Activated CD8-positive, alpha-beta memory T cell treated with anti-CD3 and anti-CD28 coated beads for 36 hours (primary cell): ENCODE measurements at regions not wholly inside any gene's neighbourhood (a gene's known extent, or its start where the extent isn't known, plus 50 kb on each side); places are given as distances from the start of the nearest gene placed in this dataset.

Source experiments
- CTCF ChIA-PET: fragments of 350-600 bp; sonication (Branson Sonifier 250); formaldehyde crosslinking; loops from one replicate; lab custom pipeline; 2021; ENCODE audit warnings: antibody characterized with exemption; lab: Charles Lee
- POLR2A ChIA-PET: fragments of 350-600 bp; sonication (Branson Sonifier 250); formaldehyde crosslinking; loops from one replicate; lab custom pipeline; 2021; ENCODE audit warnings: antibody characterized with exemption; lab: Charles Lee

DNA sequence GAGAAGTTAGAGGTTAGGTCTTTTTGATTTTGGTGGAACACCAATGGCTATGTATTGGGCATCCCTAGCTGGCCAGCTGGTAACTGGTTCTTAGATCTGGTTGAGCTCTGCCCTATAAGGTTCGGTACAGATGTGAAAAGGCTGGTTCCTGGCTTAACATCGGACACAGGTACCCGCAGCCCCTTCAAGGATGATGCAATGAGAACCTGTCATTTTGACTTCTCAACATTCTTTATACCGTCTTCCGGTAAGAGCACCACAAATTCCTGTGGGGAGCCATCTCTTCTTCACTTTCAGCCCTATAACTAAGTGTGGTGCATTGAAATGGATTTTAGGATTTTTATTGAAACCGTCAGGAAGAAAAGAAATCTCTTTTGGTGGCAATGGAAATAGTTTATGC, 222.8 kb downstream of the ADAMTS9 start:
- CTCF ChIA-PET: no interaction called here
- POLR2A ChIA-PET: interaction anchor here (0.6 kb wide), 1 partner anchor 1860 kb away, joined by 3 read pairs; no protein-coding TSS in a partner anchor

DNA sequence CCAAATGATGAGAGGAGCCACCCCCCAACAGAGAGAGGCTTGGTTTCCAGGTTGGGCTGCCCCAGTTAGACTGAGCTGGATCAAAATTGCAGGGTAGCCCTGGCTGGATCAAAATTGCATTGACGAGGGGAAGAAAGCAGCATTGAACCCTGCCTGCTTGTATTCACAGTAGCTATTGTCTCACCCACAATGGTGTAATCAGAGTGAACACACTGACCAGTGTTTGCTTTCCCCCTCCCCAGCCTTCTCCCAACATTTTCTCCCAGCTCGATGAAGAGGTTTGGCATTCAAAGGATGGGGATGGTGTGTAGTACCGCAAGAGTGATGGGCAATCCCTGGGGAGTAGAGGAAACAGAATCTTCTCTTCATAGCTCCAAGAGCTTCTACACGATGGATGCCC, 223.8 kb downstream of the ADAMTS9 start:
- CTCF ChIA-PET: interaction anchor here (0.6 to 0.9 kb wide), 2 partner anchors 20 to 434 kb away, joined by 4 to 5 read pairs; no protein-coding TSS in a partner anchor
- POLR2A ChIA-PET: no interaction called here

DNA sequence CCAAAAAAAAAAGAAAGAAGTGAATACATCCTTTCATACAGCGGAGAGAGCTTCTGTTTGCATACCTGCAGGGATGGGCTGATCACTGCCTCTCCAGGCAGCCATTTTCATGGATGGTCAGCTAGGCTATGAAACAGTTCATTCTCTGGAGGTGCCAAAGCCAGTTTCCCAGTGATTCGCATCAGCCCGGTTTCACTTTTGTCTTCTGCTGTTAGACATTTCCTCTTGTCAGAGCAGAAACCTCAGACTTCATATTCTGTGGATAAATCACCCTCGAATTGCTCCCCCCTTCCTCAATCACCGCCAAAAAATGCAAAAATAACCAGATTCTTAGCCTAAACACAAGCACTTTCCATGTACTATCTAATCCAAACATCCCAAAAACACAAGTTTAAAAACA, 225.6 kb downstream of the ADAMTS9 start:
- POLR2A ChIA-PET: no interaction called here
- CTCF ChIA-PET: no interaction called here

GRCh38 chr3:64460877-64461276, 226.9 kb downstream of the ADAMTS9 start:
- CTCF ChIA-PET: no interaction called here
- POLR2A ChIA-PET: no interaction called here

DNA sequence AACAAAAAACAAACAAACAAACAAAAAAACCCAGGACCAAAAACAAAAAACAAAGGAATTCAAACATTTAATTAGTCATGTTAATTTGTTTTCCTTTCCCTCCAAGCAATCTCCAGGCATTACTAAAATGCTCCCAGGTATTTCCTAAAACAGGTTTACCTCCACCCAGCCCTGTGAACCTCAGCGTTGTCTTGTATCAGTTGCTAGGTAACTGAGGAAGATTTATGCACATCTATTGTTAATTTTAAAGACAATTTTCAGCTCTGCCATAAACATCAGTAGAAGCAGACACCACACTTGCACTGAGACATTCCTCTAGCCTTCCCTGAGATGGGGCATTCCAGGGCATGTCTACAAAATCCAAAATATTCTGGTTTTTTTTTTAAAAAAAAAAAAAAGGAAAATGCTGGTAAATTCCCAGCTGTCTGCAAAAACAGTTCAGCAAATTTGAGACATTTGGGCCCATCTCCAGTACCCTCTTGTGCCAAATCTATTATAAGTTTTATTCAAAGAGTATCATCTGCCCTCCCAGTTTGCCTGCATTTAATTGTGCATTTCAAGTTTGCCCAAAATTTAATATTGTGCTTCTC, 227.6 kb downstream of the ADAMTS9 start:
- ChIA-PET POLR2A (no interaction called here), CTCF (no interaction called here)

GRCh38 chr3:64459711-64460110, 228.1 kb downstream of the ADAMTS9 start:
- CTCF ChIA-PET: no interaction called here
- POLR2A ChIA-PET: no interaction called here

GRCh38 chr3:64457811-64458210, 230.0 kb downstream of the ADAMTS9 start:
- POLR2A ChIA-PET: no interaction called here
- CTCF ChIA-PET: no interaction called here

GRCh38 chr3:64456674-64457073, 231.1 kb downstream of the ADAMTS9 start:
- ChIA-PET POLR2A (no interaction called here), CTCF (no interaction called here)

DNA sequence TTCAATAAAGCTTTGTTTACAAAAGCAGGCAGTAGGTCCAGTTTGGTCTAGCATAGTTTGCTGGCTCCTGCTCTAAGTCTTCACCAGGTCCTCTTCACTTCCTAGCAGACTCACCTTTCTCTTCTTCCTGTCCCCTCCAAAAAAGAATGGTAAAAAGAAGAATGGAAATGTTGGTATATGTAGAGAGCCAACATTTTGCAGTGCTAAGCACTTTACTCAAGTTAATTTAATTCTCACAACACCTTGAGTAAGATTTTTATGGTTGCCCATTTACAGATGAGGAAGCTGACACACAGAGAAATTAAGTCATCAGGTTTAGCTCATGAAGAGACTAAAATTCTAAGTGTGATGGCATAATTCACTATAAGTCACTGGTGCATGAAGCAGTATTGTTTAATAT, 230.1 kb upstream of the PRICKLE2 start:
- ChIA-PET POLR2A (no interaction called here), CTCF (no interaction called here)

- ChIA-PET POLR2A (no interaction called here), CTCF (no interaction called here)
Measured at GRCh38 chr3:64454768-64455167, 229.5 kb upstream of the PRICKLE2 start.

DNA sequence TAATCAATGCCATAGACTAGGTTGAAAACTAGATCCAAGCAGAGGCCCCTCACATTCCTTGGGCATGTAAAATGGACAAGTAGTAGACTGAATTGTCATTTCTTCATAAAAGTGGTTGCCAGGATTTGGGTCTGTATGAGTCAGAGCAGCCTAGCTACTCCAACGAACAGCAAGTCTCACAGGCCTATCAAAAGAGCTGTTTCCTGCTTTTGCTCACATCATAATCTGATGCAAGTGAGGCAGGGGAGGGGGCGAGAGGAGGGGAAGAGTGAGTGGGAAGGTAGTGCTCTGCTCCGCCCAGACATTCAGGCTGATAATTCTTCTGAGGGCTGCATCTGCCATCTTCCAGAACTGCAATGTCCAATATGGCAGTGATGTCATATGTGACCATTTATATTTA, 228.9 kb upstream of the PRICKLE2 start:
- CTCF ChIA-PET: no interaction called here
- POLR2A ChIA-PET: no interaction called here

DNA sequence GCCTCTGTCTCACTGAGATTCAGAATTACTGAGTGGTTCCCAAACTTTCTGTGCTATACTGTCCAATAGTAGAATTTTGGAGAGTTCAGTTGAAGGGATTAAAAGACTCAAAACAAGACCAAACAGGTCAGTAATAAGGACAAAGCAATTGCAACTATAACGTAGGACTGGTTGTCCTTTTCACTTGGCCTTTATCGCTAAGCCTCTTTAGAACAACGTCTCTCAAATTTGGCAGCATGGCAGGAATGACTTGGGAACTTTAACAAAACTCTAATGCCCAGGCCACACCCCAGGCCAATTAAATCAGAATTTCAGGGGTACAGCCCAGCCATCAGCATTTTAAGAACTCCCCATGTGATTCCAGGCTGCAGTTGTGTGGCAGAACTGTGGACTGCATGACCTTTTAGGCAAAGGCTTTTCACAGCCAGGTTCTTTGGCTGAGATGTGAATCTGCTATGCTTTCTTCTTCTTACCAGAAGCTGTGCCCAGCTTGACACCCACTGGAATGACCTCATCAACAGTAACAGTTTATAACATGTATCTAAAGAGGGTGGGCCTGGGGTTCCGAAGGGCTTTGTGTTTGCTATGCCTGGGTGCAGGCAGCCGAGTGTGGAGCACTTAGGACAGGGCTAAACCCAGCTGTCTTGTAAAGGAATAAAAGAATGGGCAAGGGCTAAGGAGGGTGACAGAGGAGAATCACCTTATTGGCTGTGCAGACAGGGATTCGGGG, 226.2 kb upstream of the PRICKLE2 start:
- ChIA-PET CTCF (no interaction called here), POLR2A (no interaction called here)

DNA sequence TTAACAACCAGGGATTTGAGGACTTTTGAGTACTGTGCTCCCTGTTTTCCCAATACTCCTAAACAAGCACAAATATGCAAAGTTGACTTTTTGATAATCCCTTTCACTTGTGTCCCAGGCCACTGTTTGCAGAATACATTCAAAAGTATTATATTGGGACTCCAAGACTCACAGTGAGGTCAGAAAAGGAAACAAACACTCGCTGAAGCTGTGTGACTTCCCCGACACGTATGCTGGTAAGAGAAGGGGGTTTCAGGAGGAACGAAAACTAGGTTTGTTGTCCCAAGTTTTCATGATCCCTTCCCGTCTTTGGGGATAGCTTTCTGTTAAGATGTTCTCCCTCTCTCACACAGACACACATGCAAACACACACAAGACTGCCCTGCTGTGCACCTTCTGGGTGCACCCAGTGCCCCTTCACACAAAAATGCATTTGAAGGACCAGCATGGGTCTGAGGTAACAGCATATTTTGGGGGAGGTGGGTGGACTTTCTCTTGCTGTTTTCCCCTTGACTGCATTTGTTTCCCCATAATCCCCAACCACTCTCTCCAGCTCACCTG, 225.2 kb upstream of the PRICKLE2 start:
- ChIA-PET POLR2A (no interaction called here), CTCF (no interaction called here)

GRCh38 chr3:64449026-64449425, 223.8 kb upstream of the PRICKLE2 start:
- POLR2A ChIA-PET: no interaction called here
- CTCF ChIA-PET: no interaction called here

DNA sequence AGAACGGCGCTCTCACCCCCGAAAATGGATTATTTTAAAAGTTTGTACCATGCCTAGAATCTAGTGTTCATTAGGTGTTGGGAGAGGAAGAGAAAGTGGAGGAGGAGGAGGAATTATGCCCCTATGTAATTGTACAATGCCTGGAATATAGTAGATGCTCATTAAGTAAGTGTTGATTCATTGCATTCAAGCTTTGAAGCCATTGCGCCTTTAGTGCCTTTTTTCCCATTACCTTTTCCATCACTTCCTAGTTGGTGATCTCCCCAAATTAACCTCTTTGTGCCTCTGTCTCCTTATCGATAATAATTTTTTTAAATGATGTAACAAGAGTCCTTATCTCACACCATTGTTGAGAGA, 220.7 kb upstream of the PRICKLE2 start:
- ChIA-PET POLR2A (no interaction called here), CTCF (no interaction called here)

DNA sequence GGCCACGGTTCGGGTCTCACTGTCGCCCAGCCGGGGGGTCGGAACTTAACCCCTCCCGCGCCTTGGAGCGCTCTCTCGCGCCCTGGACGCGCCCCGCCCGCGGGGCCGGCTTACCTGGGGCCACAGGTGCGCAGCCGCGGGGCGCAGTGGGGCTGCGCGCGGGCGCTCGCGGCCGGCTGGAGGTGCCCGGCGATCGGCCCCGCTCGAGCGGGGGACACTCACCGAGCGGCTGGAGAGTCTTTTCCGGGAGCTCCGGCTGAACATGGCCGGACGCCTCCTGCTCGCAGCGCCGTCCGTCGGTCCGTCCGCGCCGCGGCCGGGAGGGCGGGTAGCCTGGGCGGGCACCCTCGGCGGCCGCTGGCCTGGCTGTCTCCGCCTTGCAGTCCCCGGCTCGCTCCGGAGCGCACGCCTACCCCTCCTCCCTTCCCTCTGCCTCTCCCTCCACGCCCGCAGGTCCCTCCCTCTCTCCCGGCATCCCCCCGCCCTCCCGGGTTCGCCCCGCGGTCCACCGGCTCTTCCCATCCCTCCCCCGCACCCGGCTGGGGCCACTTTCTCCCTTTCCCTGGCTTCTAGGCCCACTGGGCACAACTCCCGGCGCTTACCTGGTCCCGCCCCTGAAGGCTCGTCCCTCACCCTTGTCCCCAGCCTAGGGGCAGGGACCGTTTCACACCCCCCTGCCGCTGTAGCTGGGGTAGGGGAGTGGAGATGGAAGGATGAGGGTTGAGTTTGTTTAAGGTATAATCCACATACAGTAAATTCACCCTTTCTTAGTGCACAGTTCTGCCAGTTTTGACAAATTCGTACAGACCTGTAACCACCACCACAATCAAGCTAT, 220.1 kb upstream of the PRICKLE2 start:
- ChIA-PET CTCF (no interaction called here), POLR2A (no interaction called here)

DNA sequence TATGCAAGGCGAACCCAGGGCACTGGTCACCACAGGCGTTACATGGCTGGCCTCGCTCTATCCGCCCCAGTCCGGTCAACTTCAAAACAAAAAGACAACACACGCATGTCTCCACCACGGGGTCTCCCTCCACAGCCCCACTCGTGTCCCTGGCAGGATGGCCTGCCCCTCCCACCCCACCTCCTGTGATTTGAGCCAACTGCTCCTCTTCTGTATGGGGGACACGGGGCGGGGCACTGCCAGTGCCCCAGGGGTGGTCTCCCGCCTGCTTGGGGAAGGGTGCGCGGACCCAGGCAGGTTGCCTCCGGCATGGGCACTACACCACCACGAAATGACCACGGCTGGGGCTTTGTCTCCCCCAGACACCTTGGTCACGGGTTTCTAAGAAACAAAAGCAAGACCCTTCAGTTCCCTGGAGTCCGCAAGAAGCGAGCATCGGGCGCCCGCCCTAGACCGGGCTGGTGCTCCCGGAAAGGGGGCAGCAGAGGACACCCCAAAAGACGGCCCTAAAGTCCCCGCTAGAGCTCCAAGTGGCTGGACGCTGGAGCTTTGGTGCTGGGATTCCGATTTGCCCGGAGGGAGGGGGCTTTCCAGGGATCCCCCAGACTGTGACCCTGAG, 219.3 kb upstream of the PRICKLE2 start:
- CTCF ChIA-PET: no interaction called here
- POLR2A ChIA-PET: no interaction called here

DNA sequence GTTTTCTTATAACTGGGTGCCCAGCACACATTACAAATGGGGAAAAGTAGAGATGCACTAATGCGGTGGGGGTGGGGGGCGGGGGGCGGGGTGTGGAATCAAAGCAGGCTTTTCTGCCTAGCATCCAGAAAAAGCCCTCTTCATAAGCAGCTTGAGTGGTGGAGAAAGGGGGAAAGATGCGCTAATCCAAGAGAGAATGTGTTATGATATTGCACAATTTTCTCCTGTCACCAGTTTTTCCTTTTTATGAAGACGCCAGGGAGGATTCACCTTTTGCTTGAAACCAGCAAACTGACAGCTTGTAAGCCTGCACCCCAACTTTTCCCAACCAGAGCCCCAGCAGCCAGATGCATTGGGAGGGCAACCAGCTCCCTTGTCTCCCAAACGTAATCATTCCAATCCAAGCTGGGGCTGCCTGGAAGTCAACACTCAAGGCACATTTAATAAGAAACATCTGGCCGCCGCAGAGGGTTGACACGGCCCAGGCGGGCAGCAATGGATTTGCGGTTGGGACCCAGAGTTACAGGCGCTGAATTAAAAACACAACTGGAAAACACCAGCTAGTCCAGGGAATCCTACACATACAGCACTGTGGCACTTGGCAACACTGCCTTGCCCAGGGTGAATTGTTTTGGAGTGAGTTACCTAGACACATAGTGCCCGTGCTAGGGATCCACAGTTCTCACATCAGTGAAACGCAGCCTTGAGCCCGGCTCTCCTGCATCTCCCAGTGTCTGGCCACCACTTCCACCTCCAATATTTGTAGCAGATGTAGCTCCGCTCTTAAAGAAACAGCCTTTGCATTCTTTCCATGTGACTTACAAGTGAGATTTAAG, 218.5 kb upstream of the PRICKLE2 start:
- ChIA-PET POLR2A (no interaction called here), CTCF (no interaction called here)

GRCh38 chr3:64441861-64442260, 216.6 kb upstream of the PRICKLE2 start:
- CTCF ChIA-PET: no interaction called here
- POLR2A ChIA-PET: no interaction called here
